Fibroblast of lung (primary cell): ENCODE measurements at regions not wholly inside any gene's neighbourhood (a gene's known extent, or its start where the extent isn't known, plus 50 kb on each side); places are given as distances from the start of the nearest gene placed in this dataset.

Source experiments
- EZH2 ChIP-seq: IDR thresholded peaks from 2 replicates; pipeline ENCODE4 v1.5.1; 2012; ENCODE audit warnings: low read length, control low read depth, mild to moderate bottlenecking; ENCODE audit errors: missing control alignments
- TF ChIP-seq, protein P1 (sequence below), 2 donors: IDR thresholded peaks in 1 of 2; conservative IDR thresholded peaks in 1 of 2; 1 replicate in 1 of 2; 2 replicates in 1 of 2; pipeline ENCODE4 v1.5.1; 2011 to 2012; ENCODE audit warnings: low read length in 2 of 2, control low read depth in 1 of 2, inconsistent platforms in 1 of 2, low read depth in 1 of 2, mild to moderate bottlenecking in 1 of 2

DNA sequence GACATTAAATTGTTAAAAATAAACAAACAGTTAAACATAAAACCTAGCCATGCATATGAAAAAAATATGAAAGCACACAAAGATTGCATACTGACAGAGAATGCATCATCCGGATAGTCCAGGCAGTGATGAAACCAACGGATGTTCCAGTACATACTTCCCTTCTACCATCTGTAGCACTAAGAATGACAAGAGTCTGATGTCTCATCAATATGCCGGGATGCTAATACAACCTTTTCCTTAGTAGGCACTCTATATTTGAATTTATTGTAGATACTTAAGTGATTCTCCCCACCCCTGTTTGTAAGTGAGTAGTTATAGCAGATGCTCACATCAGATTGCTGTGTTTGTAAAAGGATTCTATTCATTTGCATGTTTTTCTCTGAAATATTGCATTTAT is 571.2 kb upstream of the WWC1 start:
- TF ChIP-seq, protein P1, sequence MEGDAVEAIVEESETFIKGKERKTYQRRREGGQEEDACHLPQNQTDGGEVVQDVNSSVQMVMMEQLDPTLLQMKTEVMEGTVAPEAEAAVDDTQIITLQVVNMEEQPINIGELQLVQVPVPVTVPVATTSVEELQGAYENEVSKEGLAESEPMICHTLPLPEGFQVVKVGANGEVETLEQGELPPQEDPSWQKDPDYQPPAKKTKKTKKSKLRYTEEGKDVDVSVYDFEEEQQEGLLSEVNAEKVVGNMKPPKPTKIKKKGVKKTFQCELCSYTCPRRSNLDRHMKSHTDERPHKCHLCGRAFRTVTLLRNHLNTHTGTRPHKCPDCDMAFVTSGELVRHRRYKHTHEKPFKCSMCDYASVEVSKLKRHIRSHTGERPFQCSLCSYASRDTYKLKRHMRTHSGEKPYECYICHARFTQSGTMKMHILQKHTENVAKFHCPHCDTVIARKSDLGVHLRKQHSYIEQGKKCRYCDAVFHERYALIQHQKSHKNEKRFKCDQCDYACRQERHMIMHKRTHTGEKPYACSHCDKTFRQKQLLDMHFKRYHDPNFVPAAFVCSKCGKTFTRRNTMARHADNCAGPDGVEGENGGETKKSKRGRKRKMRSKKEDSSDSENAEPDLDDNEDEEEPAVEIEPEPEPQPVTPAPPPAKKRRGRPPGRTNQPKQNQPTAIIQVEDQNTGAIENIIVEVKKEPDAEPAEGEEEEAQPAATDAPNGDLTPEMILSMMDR (conservative IDR thresholded peaks at IDR 0.05 in 1 of 2, IDR thresholded peaks at IDR 0.05 in 1 of 2; ENCODE audit: low read depth in 1 of 2, low read length in 2 of 2), result no peak
- TF ChIP-seq EZH2, result no peak
